GM18517 (cell line): ENCODE measurements at regions not wholly inside any gene's neighbourhood (a gene's known extent, or its start where the extent isn't known, plus 50 kb on each side); places are given as distances from the start of the nearest gene placed in this dataset.

Source experiments
- ATAC-seq: cut with Tn5 transposase; IDR thresholded peaks from one replicate; pipeline ENCODE4 v1.9.1; 2021; ENCODE audit warnings: mild to moderate bottlenecking, moderate library complexity; ENCODE audit not compliant: unreplicated experiment

DNA sequence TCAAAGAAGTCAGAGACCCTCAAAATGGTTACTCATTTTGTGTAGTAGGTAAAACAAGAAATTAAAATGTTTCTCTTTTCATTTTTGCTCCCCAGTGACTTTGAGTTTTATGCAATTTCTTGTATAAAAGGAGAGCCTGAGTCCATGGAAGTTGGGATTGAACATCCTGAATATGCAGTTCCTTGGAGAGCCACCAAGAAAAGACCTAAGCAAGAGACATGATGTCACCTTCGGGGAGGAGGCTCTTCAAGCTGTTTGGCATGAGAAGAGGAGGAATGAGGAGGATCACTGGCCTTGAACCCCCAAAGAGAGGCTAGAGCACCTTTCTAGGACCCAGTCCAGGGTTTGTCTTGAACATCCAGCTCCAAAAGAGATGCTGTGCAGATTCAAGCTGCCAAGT, 62.3 kb upstream of the CALM2 start:
- no peak for ATAC-seq

DNA sequence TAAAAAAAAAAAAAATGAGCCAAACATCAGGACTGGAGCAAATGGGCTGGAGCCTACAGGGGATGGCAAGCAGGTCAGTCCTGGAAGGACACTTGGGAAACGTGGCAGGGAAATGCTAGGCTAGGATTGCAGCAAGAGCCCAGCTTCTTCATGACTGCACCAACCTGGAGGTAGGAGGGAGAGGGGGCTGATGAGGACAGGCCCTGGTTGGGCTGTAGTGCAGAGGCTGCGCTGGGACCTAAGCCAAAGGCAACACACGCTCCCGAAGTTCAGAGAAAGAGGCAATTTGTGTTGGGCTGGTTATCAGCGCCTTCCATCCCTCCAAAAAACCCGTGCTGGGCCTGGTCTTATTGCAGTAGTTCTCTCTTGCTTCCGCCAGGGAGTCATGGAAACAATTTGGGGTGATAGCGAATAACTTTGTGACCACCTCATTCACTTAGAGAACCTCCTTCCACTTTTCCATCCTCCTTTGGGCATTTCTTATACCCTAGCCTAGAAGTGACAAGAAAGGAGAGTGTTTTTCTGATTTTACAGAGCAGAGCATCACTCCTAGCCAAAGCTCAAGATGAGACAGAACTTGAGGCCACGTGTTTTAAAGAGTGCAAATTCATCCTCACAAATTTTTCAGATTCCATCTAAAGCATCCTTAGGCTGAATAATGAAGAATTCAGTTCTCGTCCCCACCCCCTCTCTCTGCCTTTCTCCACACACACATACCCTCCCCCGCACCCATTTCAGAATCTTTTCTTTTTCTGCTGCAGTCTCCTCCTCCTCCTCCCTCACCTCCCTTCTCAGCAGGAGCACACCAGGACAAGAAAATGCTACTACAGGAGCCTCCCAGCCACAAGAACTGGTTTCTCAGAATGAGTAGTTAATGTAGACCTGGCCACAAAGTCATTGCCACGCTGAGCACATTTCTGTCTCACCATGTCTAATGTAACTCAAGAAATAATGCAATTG, 61.3 kb upstream of the CALM2 start:
- ATAC-seq = no peak

DNA sequence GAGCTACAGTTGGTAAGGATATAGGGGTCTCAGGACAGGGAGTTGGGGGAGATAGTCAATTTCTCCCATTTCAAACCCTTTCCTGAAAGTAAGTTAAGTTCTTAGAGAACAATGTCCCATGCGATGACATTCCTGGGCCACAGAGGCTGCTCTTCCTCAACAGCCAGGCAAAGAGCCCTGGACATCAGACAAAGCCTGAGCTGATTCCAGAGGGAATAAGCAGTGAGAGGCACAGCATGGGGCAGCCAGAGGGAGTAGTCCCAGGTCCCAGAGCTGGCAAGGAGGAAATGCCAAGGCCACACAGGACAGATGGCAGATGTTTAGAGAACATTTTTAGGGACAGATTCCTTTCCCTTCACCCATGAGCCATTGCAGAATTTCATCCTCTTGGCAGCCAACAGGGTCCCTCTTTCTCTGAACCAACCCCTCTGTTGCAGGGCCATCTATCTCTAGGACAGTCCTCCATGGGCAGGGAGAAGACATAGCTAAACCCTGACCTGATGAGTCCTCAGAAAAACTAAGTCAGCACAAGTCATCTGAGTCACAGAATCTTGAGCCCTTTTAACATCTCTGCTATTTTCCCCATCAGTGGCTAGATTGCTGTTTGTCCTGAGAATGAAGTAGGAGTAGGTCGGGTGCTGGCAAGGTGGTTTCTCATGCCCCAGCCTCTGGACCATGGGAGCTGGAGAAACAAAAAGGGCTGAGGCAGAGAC, 60.3 kb upstream of the CALM2 start:
- no peak for ATAC-seq

DNA sequence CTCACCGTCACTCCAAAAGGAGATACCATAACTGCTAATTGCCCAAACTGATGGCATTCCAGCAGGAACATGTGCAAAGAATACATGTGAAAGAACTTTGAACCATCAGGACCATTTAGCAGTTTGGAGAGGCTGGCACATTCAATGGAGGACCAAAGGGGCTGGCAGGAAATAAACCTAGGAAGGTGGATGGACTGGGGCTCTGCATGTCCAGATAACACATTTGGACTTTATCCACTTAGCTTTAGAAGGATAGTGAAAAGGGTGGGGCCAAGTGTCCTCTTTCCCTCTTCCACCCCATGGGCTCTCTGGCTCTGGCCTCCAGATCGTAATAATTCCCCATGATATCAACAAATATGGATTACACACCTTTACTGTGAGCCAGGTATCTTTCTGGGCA, 58.8 kb upstream of the CALM2 start:
- ATAC-seq = no peak

DNA sequence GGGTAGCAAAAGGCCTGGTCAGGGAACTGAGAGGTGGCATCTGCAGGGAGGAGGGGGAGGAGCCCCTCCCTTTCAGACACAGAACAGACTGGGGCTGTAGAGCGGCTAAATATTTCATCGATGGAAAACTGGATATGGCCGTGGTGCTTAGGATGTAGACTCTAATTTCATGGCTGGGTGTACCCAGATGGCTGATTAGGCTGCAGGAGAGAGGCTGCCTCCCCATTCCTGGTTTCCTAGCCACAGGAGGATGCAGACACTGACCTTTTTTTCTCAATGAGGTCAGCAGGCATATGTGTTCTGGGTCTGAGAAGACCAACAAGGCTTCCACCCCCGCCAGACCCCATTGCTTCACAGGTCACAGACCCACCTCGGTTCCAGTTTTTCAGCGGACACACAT, 58.1 kb upstream of the CALM2 start:
- no peak for ATAC-seq

DNA sequence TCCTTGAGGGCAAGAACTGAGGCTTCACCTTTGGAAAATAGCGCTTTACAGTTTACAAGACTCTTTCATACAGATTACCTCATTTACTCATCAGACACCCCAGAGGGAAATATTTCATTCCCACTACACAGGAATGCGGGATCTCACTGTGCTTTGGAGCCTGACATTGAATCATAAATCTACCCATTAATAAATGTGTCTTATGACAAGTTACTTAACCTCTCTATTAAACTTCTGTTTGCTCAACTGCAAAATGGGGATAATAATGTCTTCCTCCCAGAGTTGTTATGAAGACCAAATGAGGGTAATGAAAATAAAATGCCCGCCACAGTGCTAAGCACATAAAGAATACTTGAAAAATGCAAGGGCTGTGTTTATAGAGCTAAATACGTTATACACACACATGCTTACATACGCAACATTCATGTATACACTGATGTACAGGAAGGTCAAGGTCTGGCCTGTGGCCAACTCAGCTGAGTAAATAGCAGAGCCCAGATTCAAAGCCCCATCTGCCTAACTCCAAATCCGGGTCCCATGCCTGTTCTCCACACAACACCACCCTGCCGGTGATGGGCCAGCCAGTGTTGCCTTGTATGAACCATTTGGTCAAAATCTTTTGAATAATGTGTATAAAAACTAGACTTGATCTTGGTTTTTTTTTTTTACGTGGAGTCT, 56.6 kb upstream of the CALM2 start:
- no peak for ATAC-seq

DNA sequence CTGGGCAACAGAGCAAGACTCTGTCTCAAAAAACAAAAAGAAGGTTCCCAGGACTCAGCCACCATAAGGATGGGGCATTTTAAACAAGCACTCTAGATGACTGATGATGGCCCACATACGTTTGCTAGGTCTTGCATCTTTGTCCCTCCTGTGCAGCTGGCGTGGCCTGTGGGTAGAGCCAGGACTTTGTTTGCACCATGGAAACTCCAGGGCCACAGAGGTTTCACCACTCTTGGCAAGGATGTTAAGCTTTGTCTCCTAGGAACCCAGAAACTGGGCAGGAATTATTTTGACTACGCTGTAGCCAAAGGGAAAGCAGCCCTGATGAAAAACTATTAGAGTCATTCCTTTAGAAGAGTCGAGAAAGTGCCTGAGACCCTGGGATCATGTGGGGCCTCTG, 54.1 kb upstream of the CALM2 start:
- ATAC-seq = no peak

DNA sequence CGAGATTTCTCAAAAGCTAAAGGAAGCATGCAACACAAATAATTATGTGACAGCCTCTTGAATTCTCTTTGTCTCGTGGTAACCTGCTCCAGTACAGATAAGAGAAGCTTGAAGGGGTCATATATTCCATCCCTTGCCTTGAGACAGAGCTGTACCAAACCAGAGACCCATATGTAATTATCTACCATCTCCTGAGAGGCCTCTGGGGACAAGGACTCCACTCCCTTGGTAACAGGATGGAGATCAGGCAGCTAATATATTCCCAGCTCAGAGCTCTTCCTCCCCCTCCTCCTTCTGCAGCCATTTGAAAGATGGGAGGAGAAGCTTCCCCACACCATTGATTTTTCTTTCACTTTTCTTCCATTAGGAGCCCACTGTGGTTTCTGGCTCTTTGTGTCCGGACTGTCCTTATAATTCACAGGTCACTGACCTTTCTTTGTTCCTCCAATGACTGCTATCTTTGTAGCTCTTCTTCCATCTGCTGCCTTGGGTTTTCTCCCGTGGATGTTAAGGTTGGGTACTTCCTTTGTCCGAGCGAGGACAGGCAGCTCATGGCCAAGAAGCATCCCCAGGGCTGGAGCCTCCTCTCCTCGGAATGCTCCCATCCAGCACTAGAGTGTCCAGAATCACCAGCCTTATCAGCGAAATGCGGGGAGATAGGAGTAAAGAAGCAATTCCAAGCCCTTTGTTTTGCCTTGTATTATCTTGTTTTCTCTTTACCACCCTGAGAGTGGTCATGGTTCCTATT, 51.4 kb upstream of the CALM2 start:
- no peak for ATAC-seq

DNA sequence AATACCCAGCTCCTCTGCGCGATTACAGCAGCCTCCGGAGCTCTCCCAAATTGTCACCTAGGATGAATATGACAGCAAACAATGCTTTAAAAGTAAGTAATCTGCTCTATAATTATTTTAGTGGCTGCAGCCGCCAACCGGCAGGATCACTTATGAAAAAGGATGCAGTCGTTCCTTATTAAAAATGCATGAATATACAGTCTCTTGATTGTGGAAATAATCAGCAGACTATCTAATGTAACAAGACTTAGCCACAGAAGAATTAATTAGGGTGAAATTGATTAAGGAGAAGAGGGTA, 50.6 kb upstream of the CALM2 start:
- ATAC-seq = no peak

DNA sequence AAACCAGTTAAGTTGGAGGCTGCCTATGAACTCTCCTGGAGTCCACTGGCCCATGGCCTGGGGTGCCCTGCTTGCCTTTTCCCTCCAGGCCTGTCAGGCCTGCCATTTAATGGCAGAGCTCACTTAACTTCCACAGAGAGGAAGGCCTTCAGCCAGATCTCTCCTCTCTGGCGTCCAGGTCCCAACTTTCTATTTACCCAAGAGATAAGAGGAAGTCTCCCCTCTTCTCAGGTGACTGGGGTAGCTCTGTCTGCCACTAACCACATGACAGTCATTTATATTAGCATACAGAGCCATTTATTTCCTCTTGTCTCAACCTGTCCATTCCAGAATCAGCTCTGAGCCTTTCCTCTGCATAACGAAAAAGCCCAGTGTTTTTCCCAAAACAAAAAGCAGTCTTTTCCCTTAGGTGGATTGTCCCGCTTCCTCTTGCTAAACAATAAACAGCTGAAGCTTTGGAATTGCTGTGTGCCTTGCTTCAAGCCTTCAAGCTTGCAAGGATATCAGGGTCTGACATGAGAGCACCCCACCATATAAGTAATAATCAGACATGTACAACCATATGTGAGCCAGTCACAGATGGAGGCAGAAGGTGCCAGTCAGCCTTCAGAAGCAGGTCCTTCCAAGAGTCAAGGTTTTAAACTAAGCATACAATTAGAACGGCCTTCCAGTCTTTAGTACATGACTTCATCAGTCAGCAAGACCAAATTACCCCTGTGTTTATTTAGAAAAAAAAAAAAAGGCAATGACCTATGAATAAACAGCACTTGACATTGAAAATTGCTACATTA, 50.0 kb upstream of the CALM2 start:
- no peak for ATAC-seq
